GM23338 (cell line): ENCODE measurements at regions not wholly inside any gene's neighbourhood (a gene's known extent, or its start where the extent isn't known, plus 50 kb on each side); places are given as distances from the start of the nearest gene placed in this dataset.

Experiments
- CREB1 ChIP-seq: fragments of 250-450 bp; sonication (Bioruptor Pico); IDR thresholded peaks from 2 replicates; pipeline ENCODE4 v1.5.0; 2020; ENCODE audit warnings: low read depth, mild to moderate bottlenecking, moderate library complexity
- CTCF ChIP-seq, 2 experiments: fragments of 200-600 bp in 1 of 2; sonication (generic) in 1 of 2; conservative IDR thresholded peaks; 2 replicates each; pipeline versions ENCODE4 v1.5.1 to v1.6.1; 2016 to 2017; ENCODE audit warnings: antibody characterized with exemption in 2 of 2, low read depth in 2 of 2, mild to moderate bottlenecking in 2 of 2, moderate library complexity in 1 of 2
- EZH2 ChIP-seq: fragments of 200-600 bp; sonication (generic); IDR thresholded peaks from one replicate; pipeline ENCODE4 v1.8.0; 2017; ENCODE audit warnings: antibody characterized with exemption, mild to moderate bottlenecking, low read depth; ENCODE audit not compliant: unreplicated experiment
- EZH2phosphoT487 ChIP-seq: fragments of 200-600 bp; sonication (generic); IDR thresholded peaks from one replicate; pipeline ENCODE4 v1.8.1; 2018; ENCODE audit warnings: antibody characterized with exemption; ENCODE audit not compliant: unreplicated experiment
- JUNB ChIP-seq: IDR thresholded peaks from one replicate; pipeline ENCODE4 v1.6.1; 2016; ENCODE audit warnings: antibody characterized with exemption; ENCODE audit not compliant: unreplicated experiment
- NANOG ChIP-seq: IDR thresholded peaks from 2 replicates; pipeline ENCODE4 v1.6.1; 2016; ENCODE audit warnings: antibody characterized with exemption, borderline replicate concordance
- POLR2AphosphoS5 ChIP-seq: IDR thresholded peaks from 2 replicates; pipeline ENCODE4 v1.6.1; 2016; ENCODE audit warnings: antibody characterized with exemption, low read depth
- REST ChIP-seq: IDR thresholded peaks from one replicate; pipeline ENCODE4 v1.6.1; 2018; ENCODE audit warnings: antibody characterized with exemption; ENCODE audit not compliant: unreplicated experiment
- ZNF331 ChIP-seq: fragments of 250-450 bp; sonication (Bioruptor Pico); IDR thresholded peaks from 2 replicates; pipeline ENCODE4 v1.5.0; 2020; ENCODE audit warnings: low read depth, mild to moderate bottlenecking, moderate library complexity

GRCh38 chrX:1914606-1915365 lies 299.9 kb downstream of the ASMT start:
- TF ChIP-seq JUNB (no peak), REST (no peak), EZH2phosphoT487 (no peak), CTCF (conservative IDR thresholded peaks at IDR 0.05; ENCODE audit: low read depth in 2 of 2) (no peak), POLR2AphosphoS5 (no peak), EZH2 (no peak), NANOG (no peak), CREB1 (no peak), ZNF331 (CRISPR knock-in tag) (no peak)
